NCI-H2107 (cell line): ENCODE measurements at regions not wholly inside any gene's neighbourhood (a gene's known extent, or its start where the extent isn't known, plus 50 kb on each side); places are given as distances from the start of the nearest gene placed in this dataset.
"Not testable (repeated sequence)": the region's sequence is repeated elsewhere in the genome, so short reads cannot be mapped to it uniquely, and the experiment has no call there.

Experiments used
- DNase-seq: peaks from one replicate; lab custom pipeline; 2025; lab: John Stamatoyannopoulos, UW

DNA sequence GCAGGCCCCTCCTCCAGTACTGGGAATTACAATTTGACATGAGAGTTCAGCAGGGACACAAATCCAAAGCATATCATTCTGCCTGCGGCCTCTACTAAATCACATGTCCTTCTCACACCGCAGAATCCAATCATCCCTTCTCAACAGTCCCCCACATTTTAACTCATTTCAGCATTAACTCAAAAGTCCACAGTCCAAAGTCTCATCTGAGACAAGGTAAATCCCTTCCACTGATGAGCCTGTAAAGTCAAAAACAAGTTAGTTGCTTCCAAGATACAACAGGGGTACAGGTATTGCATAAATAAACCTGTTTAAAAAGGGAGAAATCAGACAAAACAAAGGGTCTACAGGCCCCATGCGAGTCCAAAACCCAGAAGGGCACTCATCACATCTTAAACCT lies 64.0 kb downstream of the EBNA1BP2 start:
- DNase-seq = no peak

DNA sequence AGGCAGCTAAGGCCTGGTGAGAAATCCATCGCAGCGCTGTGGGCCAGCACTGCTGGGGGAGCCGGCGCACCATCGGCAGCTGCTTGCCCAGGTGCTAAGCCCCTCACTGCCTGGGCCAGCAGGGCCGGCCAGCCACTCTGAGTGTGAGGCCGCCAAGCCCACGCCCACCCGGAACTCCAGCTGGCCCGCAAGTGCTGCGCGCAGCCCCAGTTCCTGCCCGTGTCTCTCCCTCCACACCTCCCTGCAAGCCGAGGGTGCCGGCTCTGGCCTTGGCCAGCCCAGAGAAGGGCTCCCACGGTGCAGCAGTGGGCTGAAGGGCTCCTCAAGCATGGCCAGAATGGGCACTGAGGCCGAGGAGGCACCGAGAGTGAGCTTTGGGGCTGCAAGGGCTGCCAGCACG lies 64.4 kb downstream of the EBNA1BP2 start:
- no peak for DNase-seq

DNA sequence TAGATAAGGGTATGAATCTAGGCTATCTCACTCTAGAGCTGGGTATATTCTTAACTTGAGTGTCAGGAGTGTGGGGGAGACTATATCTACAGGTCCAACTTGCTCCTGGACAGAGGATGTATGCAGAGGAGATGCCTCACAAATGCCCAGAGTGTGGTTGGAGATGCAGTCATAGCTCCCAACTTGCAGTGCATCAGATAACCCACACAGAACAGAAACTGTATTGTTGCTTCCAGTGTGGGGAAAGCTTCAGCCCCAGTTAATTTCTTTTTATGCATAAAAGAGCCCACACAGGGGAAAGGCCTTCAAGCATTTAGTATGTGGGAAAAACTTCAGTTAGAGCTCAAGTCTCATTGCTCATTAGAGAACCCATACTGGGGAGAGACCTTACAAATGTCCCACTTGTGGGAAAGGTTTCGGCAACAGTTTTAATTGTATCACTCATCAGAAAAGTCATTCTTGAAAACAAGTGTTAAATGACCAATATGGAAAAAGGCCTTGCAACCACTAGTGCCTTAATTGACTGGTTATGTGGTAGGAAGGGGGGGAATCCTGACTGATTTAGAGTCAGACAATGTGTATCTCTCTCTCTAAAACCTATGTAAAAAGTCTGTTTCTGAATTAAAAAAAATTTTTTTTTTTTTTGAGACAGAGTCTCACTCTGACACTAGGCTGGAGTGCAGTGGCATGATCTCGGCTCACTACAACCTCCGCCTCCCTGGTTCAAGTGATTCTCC lies 67.9 kb downstream of the EBNA1BP2 start:
- DNase-seq = no peak

- DNase-seq = no peak
These were observed 71.0 kb downstream of the EBNA1BP2 start for GRCh38 chr1:43101061-43101460.

DNA sequence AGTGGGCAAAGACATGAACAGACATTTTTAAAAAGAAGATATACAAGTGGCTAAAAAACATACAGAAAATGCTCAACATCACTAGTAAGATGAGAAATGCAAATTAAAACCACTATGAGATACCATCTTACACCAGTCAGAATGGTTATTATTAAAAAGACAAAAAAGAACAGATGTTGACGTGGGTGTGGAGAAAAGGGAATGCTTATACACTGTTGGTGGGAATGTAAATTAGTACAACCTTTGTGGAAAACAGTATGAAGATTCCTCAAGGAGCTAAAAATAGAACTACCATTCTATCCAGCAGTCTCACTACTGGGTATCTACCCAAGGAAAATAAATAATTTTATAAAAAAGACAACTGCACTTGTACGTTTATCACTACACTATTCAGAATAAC lies 73.9 kb downstream of the EBNA1BP2 start:
- DNase-seq = no peak

GRCh38 chr1:43096528-43096927 lies 75.6 kb downstream of the EBNA1BP2 start:
- DNase-seq = not testable (repeated sequence)

GRCh38 chr1:43090812-43091211 lies 81.3 kb downstream of the EBNA1BP2 start:
- DNase-seq = not testable (repeated sequence)

DNA sequence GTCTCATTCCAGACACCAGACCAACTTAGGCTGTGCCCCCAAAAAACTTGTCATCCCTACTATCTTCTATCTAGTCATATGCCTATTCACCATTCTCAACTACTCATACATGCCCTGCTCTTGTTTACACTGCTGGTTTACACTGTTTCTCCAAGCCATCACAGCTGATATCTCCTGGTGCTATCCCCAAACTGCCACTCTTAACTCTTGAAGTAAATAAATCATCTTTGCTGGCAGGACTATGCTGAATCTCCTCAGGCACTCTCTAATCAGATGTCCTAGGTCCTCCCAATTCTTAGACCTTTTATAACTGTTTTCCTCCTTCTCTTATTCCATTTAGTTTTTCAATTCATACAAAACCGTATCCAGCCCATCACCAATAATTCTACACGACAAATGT lies 81.9 kb downstream of the EBNA1BP2 start:
- not testable (repeated sequence) for DNase-seq

DNA sequence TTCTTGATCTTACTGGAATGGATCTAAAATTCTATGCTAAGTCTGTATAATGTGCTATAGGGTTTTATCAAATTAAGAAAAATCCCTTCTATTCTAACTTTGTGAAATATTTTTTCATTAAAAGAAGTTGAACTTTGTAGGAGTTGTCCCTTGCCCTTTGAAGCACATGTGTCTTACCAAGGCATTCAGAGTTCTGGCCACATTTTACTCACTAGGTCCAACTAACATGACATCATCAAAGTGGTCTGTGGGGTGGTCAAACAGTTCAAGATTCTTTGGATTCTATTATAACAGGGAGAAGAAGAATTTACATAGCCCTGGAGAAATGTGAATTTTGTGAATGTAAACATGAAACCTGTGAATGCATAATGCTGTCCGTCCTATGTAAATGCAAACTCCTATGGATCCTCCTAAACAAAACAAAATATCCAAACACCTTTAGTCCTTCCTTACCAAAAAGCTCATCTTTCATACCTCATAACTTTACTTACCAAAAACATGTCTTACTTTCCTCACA lies 88.7 kb downstream of the EBNA1BP2 start:
- DNase-seq = no peak

DNA sequence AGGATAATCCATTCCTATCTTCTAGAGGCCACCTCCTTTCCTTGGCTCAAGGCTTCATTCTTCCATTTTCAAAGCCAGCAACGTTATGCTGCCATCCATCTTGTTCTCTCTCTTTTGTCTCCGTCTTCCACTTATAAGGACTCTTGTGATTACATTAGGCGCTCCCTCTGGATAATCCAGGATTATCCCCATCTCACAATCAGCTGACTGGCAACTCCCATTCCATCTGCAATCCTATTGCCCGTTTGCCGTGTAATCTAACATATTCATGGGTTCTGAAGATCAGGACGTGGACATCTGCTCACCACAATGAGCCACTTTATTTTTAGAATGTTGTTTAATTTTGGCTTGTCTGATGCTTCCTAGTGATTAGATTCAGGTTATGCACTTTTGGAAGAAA lies 89.3 kb downstream of the EBNA1BP2 start:
- no peak for DNase-seq

- no peak for DNase-seq
These were observed 94.8 kb downstream of the EBNA1BP2 start for GRCh38 chr1:43077273-43077672.

GRCh38 chr1:43074709-43075108 lies 97.4 kb downstream of the EBNA1BP2 start:
- no peak for DNase-seq

GRCh38 chr1:43074244-43074643 lies 97.8 kb downstream of the EBNA1BP2 start:
- no peak for DNase-seq

- DNase-seq = peak; percentile 74
These were observed 98.4 kb downstream of the EBNA1BP2 start for GRCh38 chr1:43073490-43074230.

DNA sequence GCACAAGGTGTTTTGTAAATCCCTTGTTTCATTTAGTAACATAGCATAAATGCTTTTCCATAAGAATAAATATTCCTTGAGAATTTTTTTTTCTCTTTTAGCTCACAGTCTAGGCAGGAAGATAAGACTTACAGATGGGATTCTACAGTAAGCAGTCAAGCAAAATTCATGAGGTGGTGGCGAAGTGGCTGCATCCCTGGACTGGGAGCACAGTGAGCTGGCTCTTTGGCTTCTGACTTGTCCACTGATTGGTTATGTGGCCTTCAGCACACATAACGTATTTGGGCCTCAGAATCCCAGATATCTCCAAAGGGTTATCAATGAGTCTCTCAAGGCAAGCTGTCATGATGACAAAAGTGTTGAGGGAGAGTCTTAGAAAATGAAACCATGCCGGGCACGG lies 99.8 kb downstream of the EBNA1BP2 start:
- DNase-seq = no peak

GRCh38 chr1:43071241-43071640 lies 100.8 kb downstream of the EBNA1BP2 start:
- no peak for DNase-seq

DNA sequence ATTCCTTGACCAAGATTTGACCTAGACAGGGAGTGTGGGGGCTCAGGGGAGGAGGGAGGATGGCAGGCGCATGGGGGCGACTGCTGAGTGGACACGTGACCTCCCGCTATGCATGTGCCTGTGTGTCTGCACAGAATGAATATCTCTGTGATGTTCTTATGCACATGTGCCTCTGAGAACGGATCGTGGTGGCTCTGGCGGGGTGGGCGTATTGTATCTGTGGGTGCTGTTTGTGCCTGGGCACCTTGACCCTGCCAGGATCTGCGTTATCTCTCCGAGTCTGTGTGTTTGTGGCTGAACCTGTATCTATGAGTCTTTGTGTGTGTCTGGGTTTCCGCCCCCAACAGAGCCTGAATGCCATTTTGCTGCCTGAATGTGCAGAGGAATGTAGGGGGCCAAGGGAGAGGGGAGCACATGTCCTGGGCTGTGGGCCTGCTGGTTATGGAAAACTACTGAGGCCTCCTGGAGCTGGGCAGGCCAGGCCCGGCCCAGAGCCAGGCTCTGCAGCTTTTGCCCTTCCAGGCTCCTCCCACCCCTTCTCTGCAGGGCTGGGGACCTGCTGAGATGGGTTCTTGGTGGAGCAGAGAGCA lies 102.5 kb downstream of the EBNA1BP2 start:
- DNase-seq = no peak

GRCh38 chr1:43068911-43069310 lies 103.2 kb downstream of the EBNA1BP2 start:
- no peak for DNase-seq

- peak; percentile 6 for DNase-seq
These were observed 103.9 kb downstream of the EBNA1BP2 start for GRCh38 chr1:43067977-43068751.

DNA sequence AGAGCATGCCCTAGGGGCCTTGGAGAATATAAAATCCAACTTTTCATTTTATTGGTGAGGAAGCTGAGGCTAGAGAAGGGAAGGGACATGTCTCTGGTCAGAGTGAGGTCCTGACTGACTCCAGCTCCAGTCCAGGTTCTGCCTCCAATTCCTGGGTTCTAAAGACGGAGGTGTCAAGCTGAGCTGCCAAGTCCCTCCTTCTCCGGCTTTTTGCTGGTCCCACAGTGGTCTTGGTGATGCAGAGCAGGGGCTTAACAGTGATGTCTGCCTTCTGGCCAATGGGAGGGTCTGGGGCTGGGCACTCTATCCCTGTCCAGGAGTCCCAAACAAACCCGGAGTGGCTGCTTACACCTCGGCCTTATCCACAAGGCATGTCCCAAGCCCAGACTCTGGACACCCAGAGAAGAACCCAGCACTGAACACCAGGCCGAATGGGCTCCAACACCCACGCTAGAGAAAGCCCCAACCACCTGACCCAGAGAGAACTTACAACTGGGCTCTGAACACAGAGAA lies 104.8 kb downstream of the EBNA1BP2 start:
- DNase-seq = no peak

DNA sequence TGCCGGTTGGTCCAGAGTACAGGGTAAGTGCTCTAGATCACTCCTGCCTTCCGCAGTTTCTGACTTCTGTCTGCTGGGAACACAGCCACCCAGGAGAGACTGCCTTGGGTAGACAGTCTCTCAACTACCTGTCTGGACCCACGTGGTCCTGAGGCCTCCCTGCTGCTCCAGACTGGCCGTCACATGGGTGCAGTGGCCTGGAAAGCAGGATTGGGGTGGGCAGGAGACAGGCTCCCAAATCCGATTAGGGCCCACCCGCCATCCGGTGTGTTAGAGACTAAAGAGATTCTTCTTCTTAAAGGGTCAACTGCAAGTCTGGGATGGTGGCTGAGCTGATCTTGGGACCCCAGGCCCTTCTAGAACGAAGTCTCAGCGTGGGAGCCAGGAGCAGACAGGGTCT lies 105.5 kb downstream of the EBNA1BP2 start:
- no peak for DNase-seq
